HEK293 (cell line): ENCODE measurements at regions not wholly inside any gene's neighbourhood (a gene's known extent, or its start where the extent isn't known, plus 50 kb on each side); places are given as distances from the start of the nearest gene placed in this dataset.

Experiments
- CTCF ChIA-PET: fragments of 350-600 bp; formaldehyde crosslinking; extraction: SDS; loops from one replicate; lab custom pipeline; 2021; ENCODE audit warnings: antibody characterized with exemption; lab: Yijun Ruan, JAX
- POLR2A ChIA-PET: fragments of 300-600 bp; formaldehyde crosslinking; extraction: SDS; loops from one replicate; lab custom pipeline; 2020; ENCODE audit warnings: antibody characterized with exemption, inconsistent platforms; lab: Yijun Ruan, JAX
- H3K27ac ChIP-seq: fragments of 200-500 bp; sonication (Bioruptor generic); 2 replicates; pipeline ENCODE4 v1.5.1; 2014; ENCODE audit warnings: low read depth, low read length, control low read depth, inconsistent platforms; ENCODE audit errors: extremely low read depth
- H3K36me3 ChIP-seq, 2 experiments: fragments of 200-500 bp in 1 of 2; sonication (Bioruptor generic) in 1 of 2; 1 replicate in 1 of 2; 2 replicates in 1 of 2; pipeline ENCODE4 v1.5.1; 2014 to 2017; ENCODE audit warnings: inconsistent platforms in 2 of 2, low read length in 2 of 2; ENCODE audit not compliant: control insufficient read depth in 2 of 2, insufficient read depth in 1 of 2
- H3K4me1 ChIP-seq: fragments of 200-500 bp; sonication (Bioruptor generic); 2 replicates; pipeline ENCODE4 v1.5.1; 2014; ENCODE audit warnings: mild to moderate bottlenecking, low read length, inconsistent platforms; ENCODE audit not compliant: control insufficient read depth, insufficient read depth
- H3K4me3 ChIP-seq: 2 replicates; pipeline ENCODE4 v1.5.1; 2011; ENCODE audit warnings: low read depth, mild to moderate bottlenecking, control low read depth, low read length, moderate library complexity
- H3K9me3 ChIP-seq: fragments of 200-500 bp; sonication (Bioruptor generic); 2 replicates; pipeline ENCODE4 v1.5.1; 2014; ENCODE audit warnings: low read depth, low read length, inconsistent platforms; ENCODE audit not compliant: control insufficient read depth, insufficient read depth
- HOXA7 ChIP-seq: sonication (generic); formaldehyde crosslinking; IDR thresholded peaks from 2 replicates; pipeline ENCODE4 v1.8.1; 2022; ENCODE audit warnings: missing genetic modification reagents, borderline replicate concordance
- HOXD13 ChIP-seq: sonication (generic); formaldehyde crosslinking; IDR thresholded peaks from 2 replicates; pipeline ENCODE4 v1.8.0; 2022; ENCODE audit warnings: missing genetic modification reagents, borderline replicate concordance
- REPIN1 ChIP-seq: fragments of 450-650 bp; formaldehyde crosslinking; IDR thresholded peaks from 2 replicates; pipeline ENCODE4 v1.5.1; 2017; ENCODE audit warnings: missing biosample characterization, missing genetic modification characterization, low read depth
- ZBTB1 ChIP-seq: fragments of 450-650 bp; formaldehyde crosslinking; IDR thresholded peaks from 2 replicates; pipeline ENCODE4 v1.5.1; 2016; ENCODE audit warnings: missing biosample characterization, missing genetic modification characterization
- ZFP69B ChIP-seq: fragments of 450-650 bp; formaldehyde crosslinking; IDR thresholded peaks from 2 replicates; pipeline ENCODE4 v1.5.1; 2016; ENCODE audit warnings: missing biosample characterization, missing genetic modification characterization
- ZNF157 ChIP-seq: fragments of 450-650 bp; formaldehyde crosslinking; IDR thresholded peaks from 2 replicates; pipeline ENCODE4 v1.5.1; 2016; ENCODE audit warnings: missing biosample characterization, missing genetic modification characterization
- ZNF324 ChIP-seq: fragments of 450-650 bp; formaldehyde crosslinking; IDR thresholded peaks from 2 replicates; pipeline ENCODE4 v1.5.1; 2016; ENCODE audit warnings: missing biosample characterization, missing genetic modification characterization
- ZNF391 ChIP-seq: fragments of 450-650 bp; formaldehyde crosslinking; IDR thresholded peaks from 2 replicates; pipeline ENCODE4 v1.5.1; 2016; ENCODE audit warnings: low read depth, missing biosample characterization, missing genetic modification characterization, borderline replicate concordance
- ZNF514 ChIP-seq: fragments of 450-650 bp; formaldehyde crosslinking; IDR thresholded peaks from 2 replicates; pipeline ENCODE4 v1.5.1; 2016; ENCODE audit warnings: missing biosample characterization, missing genetic modification characterization
- ZNF664 ChIP-seq: fragments of 450-650 bp; formaldehyde crosslinking; IDR thresholded peaks from 2 replicates; pipeline ENCODE4 v1.5.1; 2016; ENCODE audit warnings: missing biosample characterization, missing genetic modification characterization
- ZNF701 ChIP-seq: fragments of 450-650 bp; formaldehyde crosslinking; IDR thresholded peaks from 2 replicates; pipeline ENCODE4 v1.5.1; 2016; ENCODE audit warnings: missing biosample characterization, missing genetic modification characterization
- ZNF747 ChIP-seq: fragments of 450-650 bp; formaldehyde crosslinking; IDR thresholded peaks from 2 replicates; pipeline ENCODE4 v1.5.1; 2016; ENCODE audit warnings: missing biosample characterization, missing genetic modification characterization
- ZNF776 ChIP-seq: fragments of 450-650 bp; formaldehyde crosslinking; IDR thresholded peaks from 2 replicates; pipeline ENCODE4 v1.5.0; 2017; ENCODE audit warnings: missing biosample characterization, missing genetic modification characterization, borderline replicate concordance
- ZNF843 ChIP-seq: fragments of 450-650 bp; formaldehyde crosslinking; IDR thresholded peaks from 2 replicates; pipeline ENCODE4 v1.5.1; 2016; ENCODE audit warnings: missing biosample characterization, missing genetic modification characterization
- TF ChIP-seq, protein P1 (sequence below): fragments of 450-650 bp; IDR thresholded peaks from 2 replicates; pipeline ENCODE4 v1.5.1; 2018; ENCODE audit warnings: missing biosample characterization, missing genetic modification characterization
- TF ChIP-seq, protein P2 (sequence below): fragments of 450-650 bp; formaldehyde crosslinking; IDR thresholded peaks from 2 replicates; pipeline ENCODE4 v1.5.1; 2016; ENCODE audit warnings: missing biosample characterization, missing genetic modification characterization, low read depth
- TF ChIP-seq, protein P3 (sequence below): fragments of 450-650 bp; formaldehyde crosslinking; IDR thresholded peaks from 2 replicates; pipeline ENCODE4 v1.5.1; 2016; ENCODE audit warnings: missing biosample characterization, missing genetic modification characterization
- TF ChIP-seq, protein P4 (sequence below): fragments of 450-650 bp; formaldehyde crosslinking; IDR thresholded peaks from 2 replicates; pipeline ENCODE4 v1.5.1; 2016; ENCODE audit warnings: missing biosample characterization, missing genetic modification characterization
- TF ChIP-seq, protein P5 (sequence below): fragments of 450-650 bp; formaldehyde crosslinking; IDR thresholded peaks from 2 replicates; pipeline ENCODE4 v1.5.1; 2016; ENCODE audit warnings: missing biosample characterization, missing genetic modification characterization
- TF ChIP-seq, protein P6 (sequence below): fragments of 450-650 bp; formaldehyde crosslinking; IDR thresholded peaks from 2 replicates; pipeline ENCODE4 v1.5.1; 2016; ENCODE audit warnings: missing biosample characterization, missing genetic modification characterization

DNA sequence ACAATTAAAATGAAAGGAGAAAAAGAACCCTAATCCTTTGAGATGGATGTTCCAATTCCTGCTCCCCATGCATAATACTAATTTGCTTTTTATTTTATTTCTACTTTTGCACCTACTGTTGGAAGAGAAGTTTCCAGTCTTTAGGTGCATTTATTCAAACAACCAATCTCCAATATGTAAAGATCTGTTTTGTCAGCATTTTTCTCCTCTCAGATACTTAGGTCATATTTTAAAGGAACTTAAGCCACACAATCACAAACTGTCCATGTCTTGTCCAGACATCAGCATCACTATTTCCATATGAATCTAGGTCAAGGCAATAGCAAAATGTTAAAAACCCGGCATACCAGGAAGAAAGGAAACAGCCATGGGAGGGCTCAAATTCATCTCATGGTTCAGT is 1023.2 kb downstream of the BCL11A start:
- CTCF ChIA-PET = interaction anchor here (0.6 to 1.5 kb wide), 3 partner anchors 99 to 505 kb away, joined by 3 read pairs; no protein-coding TSS in a partner anchor
- no peak overlapping the region for H3K27ac ChIP-seq
- TF ChIP-seq, protein P1, sequence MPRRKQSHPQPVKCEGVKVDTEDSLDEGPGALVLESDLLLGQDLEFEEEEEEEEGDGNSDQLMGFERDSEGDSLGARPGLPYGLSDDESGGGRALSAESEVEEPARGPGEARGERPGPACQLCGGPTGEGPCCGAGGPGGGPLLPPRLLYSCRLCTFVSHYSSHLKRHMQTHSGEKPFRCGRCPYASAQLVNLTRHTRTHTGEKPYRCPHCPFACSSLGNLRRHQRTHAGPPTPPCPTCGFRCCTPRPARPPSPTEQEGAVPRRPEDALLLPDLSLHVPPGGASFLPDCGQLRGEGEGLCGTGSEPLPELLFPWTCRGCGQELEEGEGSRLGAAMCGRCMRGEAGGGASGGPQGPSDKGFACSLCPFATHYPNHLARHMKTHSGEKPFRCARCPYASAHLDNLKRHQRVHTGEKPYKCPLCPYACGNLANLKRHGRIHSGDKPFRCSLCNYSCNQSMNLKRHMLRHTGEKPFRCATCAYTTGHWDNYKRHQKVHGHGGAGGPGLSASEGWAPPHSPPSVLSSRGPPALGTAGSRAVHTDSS = no peak
- TF ChIP-seq, protein P2, sequence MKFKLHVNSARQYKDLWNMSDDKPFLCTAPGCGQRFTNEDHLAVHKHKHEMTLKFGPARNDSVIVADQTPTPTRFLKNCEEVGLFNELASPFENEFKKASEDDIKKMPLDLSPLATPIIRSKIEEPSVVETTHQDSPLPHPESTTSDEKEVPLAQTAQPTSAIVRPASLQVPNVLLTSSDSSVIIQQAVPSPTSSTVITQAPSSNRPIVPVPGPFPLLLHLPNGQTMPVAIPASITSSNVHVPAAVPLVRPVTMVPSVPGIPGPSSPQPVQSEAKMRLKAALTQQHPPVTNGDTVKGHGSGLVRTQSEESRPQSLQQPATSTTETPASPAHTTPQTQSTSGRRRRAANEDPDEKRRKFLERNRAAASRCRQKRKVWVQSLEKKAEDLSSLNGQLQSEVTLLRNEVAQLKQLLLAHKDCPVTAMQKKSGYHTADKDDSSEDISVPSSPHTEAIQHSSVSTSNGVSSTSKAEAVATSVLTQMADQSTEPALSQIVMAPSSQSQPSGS (tag by site-specific recombination) = no peak
- H3K4me1 ChIP-seq = no peaks in the 10 kb centered on the region
- H3K9me3 ChIP-seq = no peaks in the 10 kb centered on the region
- H3K4me3 ChIP-seq = no peak overlapping the region
- POLR2A ChIA-PET = no interaction called here
- no peaks in the 10 kb centered on the region for H3K36me3 ChIP-seq

DNA sequence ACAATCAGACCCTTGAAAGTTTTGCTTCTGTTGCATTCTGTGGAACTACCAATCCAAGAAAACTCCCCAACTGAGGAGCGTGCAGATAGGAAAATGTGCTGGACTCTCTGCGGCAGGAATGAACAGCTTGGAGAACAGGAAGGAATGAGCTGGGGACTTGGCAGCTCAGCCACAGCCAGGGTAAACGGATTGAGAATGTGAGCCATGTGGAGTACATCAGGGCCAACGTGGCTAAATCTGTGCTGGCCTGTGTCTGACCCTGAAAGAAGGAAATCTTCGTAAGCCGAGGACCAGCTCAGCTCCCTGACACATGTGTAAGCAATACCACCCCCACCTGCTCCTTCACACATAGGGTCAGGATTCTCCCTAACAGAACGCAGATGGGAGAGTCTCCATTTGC is 1023.7 kb downstream of the BCL11A start:
- TF ChIP-seq ZNF664 (tag by site-specific recombination) (no peak), ZNF157 (tag by site-specific recombination) (no peak), ZNF843 (tag by site-specific recombination) (no peak), ZFP69B (tag by site-specific recombination) (no peak), ZNF391 (tag by site-specific recombination) (no peak)
- TF ChIP-seq, protein P3, sequence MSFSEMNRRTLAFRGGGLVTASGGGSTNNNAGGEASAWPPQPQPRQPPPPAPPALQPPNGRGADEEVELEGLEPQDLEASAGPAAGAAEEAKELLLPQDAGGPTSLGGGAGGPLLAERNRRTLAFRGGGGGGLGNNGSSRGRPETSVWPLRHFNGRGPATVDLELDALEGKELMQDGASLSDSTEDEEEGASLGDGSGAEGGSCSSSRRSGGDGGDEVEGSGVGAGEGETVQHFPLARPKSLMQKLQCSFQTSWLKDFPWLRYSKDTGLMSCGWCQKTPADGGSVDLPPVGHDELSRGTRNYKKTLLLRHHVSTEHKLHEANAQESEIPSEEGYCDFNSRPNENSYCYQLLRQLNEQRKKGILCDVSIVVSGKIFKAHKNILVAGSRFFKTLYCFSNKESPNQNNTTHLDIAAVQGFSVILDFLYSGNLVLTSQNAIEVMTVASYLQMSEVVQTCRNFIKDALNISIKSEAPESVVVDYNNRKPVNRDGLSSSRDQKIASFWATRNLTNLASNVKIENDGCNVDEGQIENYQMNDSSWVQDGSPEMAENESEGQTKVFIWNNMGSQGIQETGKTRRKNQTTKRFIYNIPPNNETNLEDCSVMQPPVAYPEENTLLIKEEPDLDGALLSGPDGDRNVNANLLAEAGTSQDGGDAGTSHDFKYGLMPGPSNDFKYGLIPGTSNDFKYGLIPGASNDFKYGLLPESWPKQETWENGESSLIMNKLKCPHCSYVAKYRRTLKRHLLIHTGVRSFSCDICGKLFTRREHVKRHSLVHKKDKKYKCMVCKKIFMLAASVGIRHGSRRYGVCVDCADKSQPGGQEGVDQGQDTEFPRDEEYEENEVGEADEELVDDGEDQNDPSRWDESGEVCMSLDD (tag by site-specific recombination) = no peak
- Histone ChIP-seq H3K36me3 (no peaks in the 10 kb centered on the region), H3K4me3 (no peak overlapping the region), H3K27ac (no peak overlapping the region), H3K4me1 (no peaks in the 10 kb centered on the region), H3K9me3 (no peaks in the 10 kb centered on the region)
- ChIA-PET CTCF (interaction anchor here (0.9 kb wide), 1 partner anchor 387 kb away, joined by 3 read pairs; no protein-coding TSS in a partner anchor), POLR2A (no interaction called here)

DNA sequence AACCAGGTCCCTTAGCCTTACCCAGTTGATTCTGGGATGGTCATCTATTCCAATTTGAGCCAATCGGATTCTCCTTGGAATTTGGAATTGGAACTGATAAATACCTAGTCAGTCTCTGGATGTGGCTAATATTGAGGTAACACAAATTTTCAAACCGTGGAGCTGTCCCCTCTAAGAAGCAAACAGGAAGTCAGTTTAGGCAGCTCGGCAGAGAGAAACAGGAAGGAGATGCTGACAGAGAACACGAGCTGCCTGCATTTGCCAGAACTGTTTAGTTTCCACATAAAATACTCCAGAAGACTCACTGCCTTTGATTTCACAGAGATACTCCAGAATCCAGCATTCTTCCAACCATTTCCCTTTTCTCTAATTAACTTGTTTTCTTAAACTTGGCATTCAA is 1024.9 kb downstream of the BCL11A start:
- Histone ChIP-seq H3K9me3 (no peaks in the 10 kb centered on the region), H3K4me1 (no peaks in the 10 kb centered on the region), H3K36me3 (no peaks in the 10 kb centered on the region), H3K27ac (no peak overlapping the region), H3K4me3 (no peak overlapping the region)
- CTCF ChIA-PET = no interaction called here
- POLR2A ChIA-PET = no interaction called here
- TF ChIP-seq, protein P4, sequence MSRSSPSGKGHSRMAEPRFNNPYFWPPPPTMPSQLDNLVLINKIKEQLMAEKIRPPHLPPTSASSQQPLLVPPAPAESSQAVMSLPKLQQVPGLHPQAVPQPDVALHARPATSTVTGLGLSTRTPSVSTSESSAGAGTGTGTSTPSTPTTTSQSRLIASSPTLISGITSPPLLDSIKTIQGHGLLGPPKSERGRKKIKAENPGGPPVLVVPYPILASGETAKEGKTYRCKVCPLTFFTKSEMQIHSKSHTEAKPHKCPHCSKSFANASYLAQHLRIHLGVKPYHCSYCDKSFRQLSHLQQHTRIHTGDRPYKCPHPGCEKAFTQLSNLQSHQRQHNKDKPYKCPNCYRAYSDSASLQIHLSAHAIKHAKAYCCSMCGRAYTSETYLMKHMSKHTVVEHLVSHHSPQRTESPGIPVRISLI (tag by site-specific recombination) = no peak
- TF ChIP-seq REPIN1 (tag by site-specific recombination) (no peak), ZNF324 (tag by site-specific recombination) (no peak), ZNF514 (tag by site-specific recombination) (no peak), ZNF701 (tag by site-specific recombination) (no peak), ZNF747 (tag by site-specific recombination) (no peak), ZNF157 (tag by site-specific recombination) (no peak), ZNF776 (tag by site-specific recombination) (no peak), ZFP69B (tag by site-specific recombination) (no peak), HOXA7 (no peak), ZBTB1 (tag by site-specific recombination) (no peak), HOXD13 (CRISPR knock-in tag) (no peak)
- TF ChIP-seq, protein P5, sequence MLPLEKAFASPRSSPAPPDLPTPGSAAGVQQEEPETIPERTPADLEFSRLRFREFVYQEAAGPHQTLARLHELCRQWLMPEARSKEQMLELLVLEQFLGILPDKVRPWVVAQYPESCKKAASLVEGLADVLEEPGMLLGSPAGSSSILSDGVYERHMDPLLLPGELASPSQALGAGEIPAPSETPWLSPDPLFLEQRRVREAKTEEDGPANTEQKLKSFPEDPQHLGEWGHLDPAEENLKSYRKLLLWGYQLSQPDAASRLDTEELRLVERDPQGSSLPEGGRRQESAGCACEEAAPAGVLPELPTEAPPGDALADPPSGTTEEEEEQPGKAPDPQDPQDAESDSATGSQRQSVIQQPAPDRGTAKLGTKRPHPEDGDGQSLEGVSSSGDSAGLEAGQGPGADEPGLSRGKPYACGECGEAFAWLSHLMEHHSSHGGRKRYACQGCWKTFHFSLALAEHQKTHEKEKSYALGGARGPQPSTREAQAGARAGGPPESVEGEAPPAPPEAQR (tag by site-specific recombination) = no peak
- TF ChIP-seq, protein P6, sequence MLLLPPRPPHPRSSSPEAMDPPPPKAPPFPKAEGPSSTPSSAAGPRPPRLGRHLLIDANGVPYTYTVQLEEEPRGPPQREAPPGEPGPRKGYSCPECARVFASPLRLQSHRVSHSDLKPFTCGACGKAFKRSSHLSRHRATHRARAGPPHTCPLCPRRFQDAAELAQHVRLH (tag by site-specific recombination) = no peak
